ENCODE measurements at regions not wholly inside any gene's neighbourhood (a gene's known extent, or its start where the extent isn't known, plus 50 kb on each side); places are given as distances from the start of the nearest gene placed in this dataset.

DNA sequence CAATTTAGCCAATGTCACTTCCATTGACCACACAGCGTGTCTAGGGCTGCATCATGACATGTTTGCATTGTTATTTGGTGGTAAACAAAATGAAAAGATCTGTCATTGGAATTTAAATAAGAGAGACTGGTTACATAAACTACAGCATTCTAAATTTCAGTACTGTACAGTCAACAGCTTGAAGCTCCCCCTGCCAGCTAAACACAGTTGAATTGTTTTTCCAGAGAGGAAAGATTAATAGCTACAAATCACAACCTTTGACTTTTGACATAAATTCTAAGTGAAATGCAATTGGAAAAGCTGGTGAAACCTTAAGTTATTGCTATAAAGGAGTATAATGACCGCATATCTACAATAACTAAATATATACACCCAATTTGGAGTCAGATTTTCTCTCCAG lies 1600.0 kb upstream of the ACVR2A start:
- TF ChIP-seq POLR2A (IDR thresholded peaks at IDR 0.05) (no peak), POLR2AphosphoS5 (IDR thresholded peaks at IDR 0.05) (no peak), EP300 (IDR thresholded peaks at IDR 0.05) (no peak)
- TF ChIP-seq, protein P1, sequence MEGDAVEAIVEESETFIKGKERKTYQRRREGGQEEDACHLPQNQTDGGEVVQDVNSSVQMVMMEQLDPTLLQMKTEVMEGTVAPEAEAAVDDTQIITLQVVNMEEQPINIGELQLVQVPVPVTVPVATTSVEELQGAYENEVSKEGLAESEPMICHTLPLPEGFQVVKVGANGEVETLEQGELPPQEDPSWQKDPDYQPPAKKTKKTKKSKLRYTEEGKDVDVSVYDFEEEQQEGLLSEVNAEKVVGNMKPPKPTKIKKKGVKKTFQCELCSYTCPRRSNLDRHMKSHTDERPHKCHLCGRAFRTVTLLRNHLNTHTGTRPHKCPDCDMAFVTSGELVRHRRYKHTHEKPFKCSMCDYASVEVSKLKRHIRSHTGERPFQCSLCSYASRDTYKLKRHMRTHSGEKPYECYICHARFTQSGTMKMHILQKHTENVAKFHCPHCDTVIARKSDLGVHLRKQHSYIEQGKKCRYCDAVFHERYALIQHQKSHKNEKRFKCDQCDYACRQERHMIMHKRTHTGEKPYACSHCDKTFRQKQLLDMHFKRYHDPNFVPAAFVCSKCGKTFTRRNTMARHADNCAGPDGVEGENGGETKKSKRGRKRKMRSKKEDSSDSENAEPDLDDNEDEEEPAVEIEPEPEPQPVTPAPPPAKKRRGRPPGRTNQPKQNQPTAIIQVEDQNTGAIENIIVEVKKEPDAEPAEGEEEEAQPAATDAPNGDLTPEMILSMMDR (IDR thresholded peaks at IDR 0.05): no peak

Measured in suprapubic skin (tissue), 4 donors.